ENCODE measurements at regions not wholly inside any gene's neighbourhood (a gene's known extent, or its start where the extent isn't known, plus 50 kb on each side); places are given as distances from the start of the nearest gene placed in this dataset.
A peak's percentile ranks its signal among the peaks of the same experiment; 100 is the strongest.

GRCh38 chr18:55908901-55909366 is 320.9 kb upstream of the TCF4 start:
- no peak overlapping the region for H3K27ac Mint-ChIP-seq (ENCODE audit: unreplicated experiment)

GRCh38 chr18:55907453-55908175 is 319.6 kb upstream of the TCF4 start:
- Histone ChIP-seq H3K4me2 (ENCODE audit: low read length) (peak overlapping the region; percentile 29), H3K4me1 (ENCODE audit: insufficient read depth, low read length) (peaks cover 4% of the 10 kb centered on the region), H3K36me3 (ENCODE audit: insufficient read depth, low read length) (no peaks in the 10 kb centered on the region), H2AFZ (ENCODE audit: low read depth, low read length) (peak overlapping the region; percentile 37), H4K20me1 (ENCODE audit: insufficient read depth, low read length) (no peaks in the 10 kb centered on the region), H3K9me3 (ENCODE audit: insufficient read depth, low read depth, low read length) (no peaks in the 10 kb centered on the region), H3K4me3 (ENCODE audit: insufficient read depth, low read depth, low read length) (no peak overlapping the region), H3K9ac (ENCODE audit: low read length) (no peak overlapping the region), H3K79me2 (ENCODE audit: insufficient read depth, low read length) (no peaks in the 10 kb centered on the region), H3K27ac (ENCODE audit: low read depth, low read length) (no peak overlapping the region), H3K27me3 (ENCODE audit: insufficient read depth, low read length) (no peaks in the 10 kb centered on the region)
- Mint-ChIP-seq H3K4me1 (ENCODE audit: low read depth, unreplicated experiment) (peaks cover 31% of the 10 kb centered on the region), H3K4me3 (ENCODE audit: unreplicated experiment) (no peak overlapping the region), H3K27ac (ENCODE audit: unreplicated experiment) (no peak overlapping the region), H3K36me3 (ENCODE audit: low read depth, unreplicated experiment) (no peaks in the 10 kb centered on the region), H3K27me3 (ENCODE audit: low read depth, unreplicated experiment) (no peaks in the 10 kb centered on the region), H3K9me3 (ENCODE audit: unreplicated experiment) (peaks cover 4% of the 10 kb centered on the region)
- DNase-seq (ENCODE audit: low read depth) = peak; percentile 15
- TF ChIP-seq EZH2 (IDR thresholded peaks at IDR 0.05; ENCODE audit: insufficient read depth, low read length) (no peak), CTCF (IDR thresholded peaks at IDR 0.05; ENCODE audit: insufficient read depth, low read depth, low read length) (no peak)
- peak; percentile 60 for FAIRE-seq

More at GRCh38 chr18:55908901-55909366, 320.9 kb upstream of the TCF4 start:
- H2AFZ ChIP-seq (ENCODE audit: low read depth, low read length) = no peak overlapping the region
- peak overlapping the region; percentile 27 for H3K4me2 ChIP-seq (ENCODE audit: low read length)
- DNase-seq (ENCODE audit: low read depth) (peak; percentile 16), FAIRE-seq (no peak)
- H3K4me1 ChIP-seq (ENCODE audit: insufficient read depth, low read length) = peaks cover 4% of the 10 kb centered on the region
- no peak overlapping the region for H3K27ac ChIP-seq (ENCODE audit: low read depth, low read length)
- TF ChIP-seq EZH2 (IDR thresholded peaks at IDR 0.05; ENCODE audit: insufficient read depth, low read length) = no peak
- TF ChIP-seq CTCF (IDR thresholded peaks at IDR 0.05; ENCODE audit: insufficient read depth, low read depth, low read length) = no peak
- no peaks in the 10 kb centered on the region for H3K27me3 ChIP-seq (ENCODE audit: insufficient read depth, low read length)
- H3K79me2 ChIP-seq (ENCODE audit: insufficient read depth, low read length) = no peaks in the 10 kb centered on the region
- no peaks in the 10 kb centered on the region for H4K20me1 ChIP-seq (ENCODE audit: insufficient read depth, low read length)
- H3K36me3 ChIP-seq (ENCODE audit: insufficient read depth, low read length) = no peaks in the 10 kb centered on the region
- peaks cover 31% of the 10 kb centered on the region for H3K4me1 Mint-ChIP-seq (ENCODE audit: low read depth, unreplicated experiment)
- H3K4me3 Mint-ChIP-seq (ENCODE audit: unreplicated experiment) = no peak overlapping the region
- no peaks in the 10 kb centered on the region for H3K27me3 Mint-ChIP-seq (ENCODE audit: low read depth, unreplicated experiment)
- H3K4me3 ChIP-seq (ENCODE audit: insufficient read depth, low read depth, low read length) = no peak overlapping the region
- H3K36me3 Mint-ChIP-seq (ENCODE audit: low read depth, unreplicated experiment) = no peaks in the 10 kb centered on the region
- H3K9ac ChIP-seq (ENCODE audit: low read length) = no peak overlapping the region
- H3K9me3 ChIP-seq (ENCODE audit: insufficient read depth, low read depth, low read length) = no peaks in the 10 kb centered on the region
- peaks cover 8% of the 10 kb centered on the region for H3K9me3 Mint-ChIP-seq (ENCODE audit: unreplicated experiment)

- H3K27me3 ChIP-seq (ENCODE audit: insufficient read depth, low read length) = no peaks in the 10 kb centered on the region
- no peak overlapping the region for H3K4me3 ChIP-seq (ENCODE audit: insufficient read depth, low read depth, low read length)
- H3K36me3 ChIP-seq (ENCODE audit: insufficient read depth, low read length) = no peaks in the 10 kb centered on the region
- no peak overlapping the region for H3K4me2 ChIP-seq (ENCODE audit: low read length)
- H3K4me1 ChIP-seq (ENCODE audit: insufficient read depth, low read length) = peaks cover 4% of the 10 kb centered on the region
- Mint-ChIP-seq H3K9me3 (ENCODE audit: unreplicated experiment) (peaks cover 2% of the 10 kb centered on the region), H3K36me3 (ENCODE audit: low read depth, unreplicated experiment) (no peaks in the 10 kb centered on the region), H3K27ac (ENCODE audit: unreplicated experiment) (no peak overlapping the region), H3K4me3 (ENCODE audit: unreplicated experiment) (no peak overlapping the region), H3K4me1 (ENCODE audit: low read depth, unreplicated experiment) (peaks cover 31% of the 10 kb centered on the region), H3K27me3 (ENCODE audit: low read depth, unreplicated experiment) (no peaks in the 10 kb centered on the region)
- FAIRE-seq = no peak
- H3K9me3 ChIP-seq (ENCODE audit: insufficient read depth, low read depth, low read length) = no peaks in the 10 kb centered on the region
- no peaks in the 10 kb centered on the region for H3K79me2 ChIP-seq (ENCODE audit: insufficient read depth, low read length)
- H3K9ac ChIP-seq (ENCODE audit: low read length) = no peak overlapping the region
- TF ChIP-seq EZH2 (IDR thresholded peaks at IDR 0.05; ENCODE audit: insufficient read depth, low read length) (no peak), CTCF (IDR thresholded peaks at IDR 0.05; ENCODE audit: insufficient read depth, low read depth, low read length) (no peak)
- no peaks in the 10 kb centered on the region for H4K20me1 ChIP-seq (ENCODE audit: insufficient read depth, low read length)
- H3K27ac ChIP-seq (ENCODE audit: low read depth, low read length) = no peak overlapping the region
- H2AFZ ChIP-seq (ENCODE audit: low read depth, low read length) = no peak overlapping the region
- peak; percentile 8 for DNase-seq (ENCODE audit: low read depth)
Observed at GRCh38 chr18:55906536-55906935, 318.5 kb upstream of the TCF4 start.
